ENCODE measurements at regions not wholly inside any gene's neighbourhood (a gene's known extent, or its start where the extent isn't known, plus 50 kb on each side); places are given as distances from the start of the nearest gene placed in this dataset.

DNA sequence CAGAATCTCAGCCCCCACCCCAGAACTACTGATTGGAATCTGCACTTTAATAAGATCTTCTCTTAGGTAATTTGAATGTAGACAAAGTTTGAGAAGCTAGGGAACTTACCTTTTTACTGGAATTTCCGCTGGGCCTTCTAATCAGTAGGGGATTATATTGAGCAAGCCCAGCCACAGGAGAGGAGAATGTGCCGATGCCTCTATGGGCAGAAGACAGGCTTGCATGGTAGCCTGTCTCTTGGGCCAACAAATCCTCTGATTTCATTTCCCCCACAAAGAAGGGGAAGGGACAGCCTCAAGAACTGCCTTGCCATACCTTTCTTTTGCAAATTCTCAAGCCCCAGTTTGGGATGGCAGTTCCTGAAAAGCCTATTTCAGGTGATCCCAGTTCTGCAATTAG is 163.4 kb upstream of the BDNF start:
- TF ChIP-seq POLR2A (IDR thresholded peaks at IDR 0.05), result no peak
- no peak for TF ChIP-seq CTCF (IDR thresholded peaks at IDR 0.05)
- no peaks in the 10 kb centered on the region for H3K4me1 ChIP-seq
- H3K4me3 ChIP-seq, result no peak overlapping the region
- H3K9me3 ChIP-seq, result no peaks in the 10 kb centered on the region
- no peak overlapping the region for H3K27ac ChIP-seq
- DNase-seq, result no peak
- no peaks in the 10 kb centered on the region for H3K27me3 ChIP-seq
- no peaks in the 10 kb centered on the region for H3K36me3 ChIP-seq

GRCh38 chr11:27861706-27862430 is 161.6 kb upstream of the BDNF start:
- no peaks in the 10 kb centered on the region for H3K36me3 ChIP-seq
- H3K27me3 ChIP-seq, result no peaks in the 10 kb centered on the region
- TF ChIP-seq POLR2A (IDR thresholded peaks at IDR 0.05) (no peak), CTCF (IDR thresholded peaks at IDR 0.05) (no peak)
- DNase-seq, result no peak
- H3K4me1 ChIP-seq, result no peaks in the 10 kb centered on the region
- H3K27ac ChIP-seq, result no peak overlapping the region
- H3K4me3 ChIP-seq, result no peak overlapping the region
- H3K9me3 ChIP-seq, result no peaks in the 10 kb centered on the region

GRCh38 chr11:27860811-27861210 is 160.6 kb upstream of the BDNF start:
- no peaks in the 10 kb centered on the region for H3K36me3 ChIP-seq
- no peak for TF ChIP-seq CTCF (IDR thresholded peaks at IDR 0.05)
- TF ChIP-seq POLR2A (IDR thresholded peaks at IDR 0.05), result no peak

GRCh38 chr11:27858866-27859265 is 158.6 kb upstream of the BDNF start:
- Histone ChIP-seq H3K27ac (no peak overlapping the region), H3K4me3 (no peak overlapping the region), H3K4me1 (no peaks in the 10 kb centered on the region), H3K9me3 (no peaks in the 10 kb centered on the region), H3K36me3 (no peaks in the 10 kb centered on the region), H3K27me3 (no peaks in the 10 kb centered on the region)
- TF ChIP-seq POLR2A (IDR thresholded peaks at IDR 0.05) (no peak), CTCF (IDR thresholded peaks at IDR 0.05) (no peak)
- no peak for DNase-seq

More at GRCh38 chr11:27860811-27861210, 160.6 kb upstream of the BDNF start:
- Histone ChIP-seq H3K27me3 (no peaks in the 10 kb centered on the region), H3K9me3 (no peaks in the 10 kb centered on the region), H3K4me3 (no peak overlapping the region), H3K4me1 (no peaks in the 10 kb centered on the region), H3K27ac (no peak overlapping the region)
- no peak for DNase-seq

- TF ChIP-seq POLR2A (IDR thresholded peaks at IDR 0.05) (no peak), CTCF (IDR thresholded peaks at IDR 0.05) (no peak)
- no peaks in the 10 kb centered on the region for H3K9me3 ChIP-seq
- H3K36me3 ChIP-seq, result no peaks in the 10 kb centered on the region
- no peak for DNase-seq
- H3K27me3 ChIP-seq, result no peaks in the 10 kb centered on the region
- H3K4me1 ChIP-seq, result no peaks in the 10 kb centered on the region
- H3K27ac ChIP-seq, result no peak overlapping the region
- no peak overlapping the region for H3K4me3 ChIP-seq
Observed at GRCh38 chr11:27857588-27857987, 157.3 kb upstream of the BDNF start.

- Histone ChIP-seq H3K36me3 (no peaks in the 10 kb centered on the region), H3K27me3 (no peaks in the 10 kb centered on the region), H3K4me3 (no peak overlapping the region), H3K4me1 (no peaks in the 10 kb centered on the region), H3K27ac (no peak overlapping the region), H3K9me3 (no peaks in the 10 kb centered on the region)
- no peak for TF ChIP-seq CTCF (IDR thresholded peaks at IDR 0.05)
- TF ChIP-seq POLR2A (IDR thresholded peaks at IDR 0.05), result no peak
- no peak for DNase-seq
Observed at GRCh38 chr11:27857014-27857413, 156.8 kb upstream of the BDNF start.

Data from Peyer's patch (tissue), 4 donors.